RPMI7951 (cell line): ENCODE measurements at regions not wholly inside any gene's neighbourhood (a gene's known extent, or its start where the extent isn't known, plus 50 kb on each side); places are given as distances from the start of the nearest gene placed in this dataset.
A peak's percentile ranks its signal among the peaks of the same experiment; 100 is the strongest.

Experiments used
- DNase-seq: peaks from one replicate; pipeline ENCODE4 v3.0.0-alpha.2; 2012; ENCODE audit warnings: low read depth

- DNase-seq = no peak
Observed at GRCh38 chr6:19454721-19455392, 382.3 kb upstream of the ID4 start.

GRCh38 chr6:19463250-19463649, 373.9 kb upstream of the ID4 start:
- DNase-seq = no peak

- no peak for DNase-seq
Observed at GRCh38 chr6:19463925-19464324, 373.2 kb upstream of the ID4 start.

- DNase-seq = peak; percentile 0
Observed at GRCh38 chr6:19465256-19465655, 371.9 kb upstream of the ID4 start.

- DNase-seq = no peak
Observed at GRCh38 chr6:19465760-19466159, 371.4 kb upstream of the ID4 start.

- no peak for DNase-seq
Observed at GRCh38 chr6:19470333-19470732, 366.8 kb upstream of the ID4 start.

- DNase-seq = peak; percentile 29
Observed at GRCh38 chr6:19472153-19472552, 365.0 kb upstream of the ID4 start.

GRCh38 chr6:19472850-19473249, 364.3 kb upstream of the ID4 start:
- DNase-seq = no peak

- no peak for DNase-seq
Observed at GRCh38 chr6:19477563-19477962, 359.6 kb upstream of the ID4 start.

GRCh38 chr6:19478273-19478672, 358.9 kb upstream of the ID4 start:
- DNase-seq = no peak

- DNase-seq = no peak
Observed at GRCh38 chr6:19478992-19479391, 358.2 kb upstream of the ID4 start.

- DNase-seq = no peak
Observed at GRCh38 chr6:19479551-19479950, 357.6 kb upstream of the ID4 start.

GRCh38 chr6:19492636-19493405, 344.3 kb upstream of the ID4 start:
- no peak for DNase-seq

- DNase-seq = peak; percentile 3
Observed at GRCh38 chr6:19501737-19502245, 335.4 kb upstream of the ID4 start.

GRCh38 chr6:19502301-19502700, 334.9 kb upstream of the ID4 start:
- peak; percentile 19 for DNase-seq

- no peak for DNase-seq
Observed at GRCh38 chr6:19515939-19516338, 321.2 kb upstream of the ID4 start.

GRCh38 chr6:19519941-19520340, 317.2 kb upstream of the ID4 start:
- no peak for DNase-seq

- DNase-seq = no peak
Observed at GRCh38 chr6:19524366-19525186, 312.6 kb upstream of the ID4 start.

GRCh38 chr6:19525673-19526072, 311.5 kb upstream of the ID4 start:
- DNase-seq = no peak

GRCh38 chr6:19530188-19530587, 307.0 kb upstream of the ID4 start:
- DNase-seq = no peak

- DNase-seq = peak; percentile 15
Observed at GRCh38 chr6:19535351-19535750, 301.8 kb upstream of the ID4 start.

- DNase-seq = no peak
Observed at GRCh38 chr6:19536838-19537237, 300.3 kb upstream of the ID4 start.
